Gastrocnemius medialis (tissue), 4 donors: ENCODE measurements at regions not wholly inside any gene's neighbourhood (a gene's known extent, or its start where the extent isn't known, plus 50 kb on each side); places are given as distances from the start of the nearest gene placed in this dataset.

ENCODE experiments used
- POLR2A ChIP-seq, 2 donors: fragments of 450-650 bp; IDR thresholded peaks; one replicate each; pipeline ENCODE4 v1.6.1; 2017; ENCODE audit warnings: antibody characterized with exemption in 2 of 2, mild to moderate bottlenecking in 2 of 2, moderate library complexity in 2 of 2
- TF ChIP-seq, protein P1 (sequence below), 5 experiments: fragments of 450-650 bp in 3 of 5; fragments of 200-600 bp in 2 of 5; sonication (generic) in 2 of 5; IDR thresholded peaks in 4 of 5; conservative IDR thresholded peaks in 1 of 5; 1 replicate in 4 of 5; 2 replicates in 1 of 5; pipeline ENCODE4 v1.5.1; 2016 to 2019; ENCODE audit warnings: antibody characterized with exemption in 5 of 5, mild to moderate bottlenecking in 3 of 5, moderate library complexity in 3 of 5

DNA sequence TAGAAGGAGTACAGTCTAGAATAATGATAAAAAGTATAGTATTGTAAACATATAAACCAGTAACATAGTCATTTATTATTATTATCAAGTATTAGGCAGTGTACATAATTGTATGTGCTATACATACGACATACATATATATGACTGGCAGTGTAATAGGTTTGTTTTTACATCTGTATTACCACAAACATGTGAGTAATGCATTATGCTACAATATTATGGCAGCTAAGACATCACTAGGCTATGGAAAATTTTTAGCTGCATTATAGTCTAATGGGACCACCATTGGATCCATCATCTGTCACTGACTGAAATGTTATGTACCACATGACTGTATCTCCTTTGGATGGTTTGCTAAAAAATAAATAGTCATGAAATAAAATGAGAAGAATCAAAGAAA is 530.0 kb downstream of the PRR16 start:
- TF ChIP-seq, protein P1, sequence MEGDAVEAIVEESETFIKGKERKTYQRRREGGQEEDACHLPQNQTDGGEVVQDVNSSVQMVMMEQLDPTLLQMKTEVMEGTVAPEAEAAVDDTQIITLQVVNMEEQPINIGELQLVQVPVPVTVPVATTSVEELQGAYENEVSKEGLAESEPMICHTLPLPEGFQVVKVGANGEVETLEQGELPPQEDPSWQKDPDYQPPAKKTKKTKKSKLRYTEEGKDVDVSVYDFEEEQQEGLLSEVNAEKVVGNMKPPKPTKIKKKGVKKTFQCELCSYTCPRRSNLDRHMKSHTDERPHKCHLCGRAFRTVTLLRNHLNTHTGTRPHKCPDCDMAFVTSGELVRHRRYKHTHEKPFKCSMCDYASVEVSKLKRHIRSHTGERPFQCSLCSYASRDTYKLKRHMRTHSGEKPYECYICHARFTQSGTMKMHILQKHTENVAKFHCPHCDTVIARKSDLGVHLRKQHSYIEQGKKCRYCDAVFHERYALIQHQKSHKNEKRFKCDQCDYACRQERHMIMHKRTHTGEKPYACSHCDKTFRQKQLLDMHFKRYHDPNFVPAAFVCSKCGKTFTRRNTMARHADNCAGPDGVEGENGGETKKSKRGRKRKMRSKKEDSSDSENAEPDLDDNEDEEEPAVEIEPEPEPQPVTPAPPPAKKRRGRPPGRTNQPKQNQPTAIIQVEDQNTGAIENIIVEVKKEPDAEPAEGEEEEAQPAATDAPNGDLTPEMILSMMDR (IDR thresholded peaks at IDR 0.05 in 4 of 5, conservative IDR thresholded peaks at IDR 0.05 in 1 of 5), result no peak
- no peak for TF ChIP-seq POLR2A (IDR thresholded peaks at IDR 0.05)
